ENCODE measurements at regions not wholly inside any gene's neighbourhood (a gene's known extent, or its start where the extent isn't known, plus 50 kb on each side); places are given as distances from the start of the nearest gene placed in this dataset.
A peak's percentile ranks its signal among the peaks of the same experiment; 100 is the strongest.

GRCh38 chr10:4639960-4640359, 186.0 kb upstream of the AKR1E2 start:
- WGBS, 5 donors = 63 to 87% (median 68%) methylated on average over 2 of the region's 2 CpGs
- Histone ChIP-seq H3K36me3 (no peaks in the 10 kb centered on the region), H3K4me1 (no peaks in the 10 kb centered on the region), H3K9me3 (no peaks in the 10 kb centered on the region), H3K27me3 (replicated peaks in 1 of 7) (no peaks in the 10 kb centered on the region), H3K4me3 (no peak overlapping the region), H3K27ac (no peak overlapping the region)
- intact Hi-C loops (cut with DNase I; ENCODE audit: low total_unique reads) = no loop called here
- no peak for TF ChIP-seq POLR2AphosphoS5 (IDR thresholded peaks at IDR 0.05)
- no peak for TF ChIP-seq POLR2A (IDR thresholded peaks at IDR 0.05)
- TF ChIP-seq CTCF (IDR thresholded peaks at IDR 0.05 in 8 of 11, conservative IDR thresholded peaks at IDR 0.05 in 3 of 11) = no peak
- no peak for DNase-seq

- H3K4me1 ChIP-seq = no peaks in the 10 kb centered on the region
- intact Hi-C loops (cut with DNase I; ENCODE audit: low total_unique reads) = no loop called here
- H3K4me3 ChIP-seq = no peak overlapping the region
- no peak for TF ChIP-seq POLR2AphosphoS5 (IDR thresholded peaks at IDR 0.05)
- no peak for TF ChIP-seq CTCF (IDR thresholded peaks at IDR 0.05 in 8 of 11, conservative IDR thresholded peaks at IDR 0.05 in 3 of 11)
- TF ChIP-seq POLR2A (IDR thresholded peaks at IDR 0.05) = no peak
- H3K9me3 ChIP-seq = no peaks in the 10 kb centered on the region
- DNase-seq = peak; percentile 51
- H3K27ac ChIP-seq = no peak overlapping the region
- H3K27me3 ChIP-seq (replicated peaks in 1 of 7) = no peaks in the 10 kb centered on the region
- H3K36me3 ChIP-seq = no peaks in the 10 kb centered on the region
- WGBS, 5 donors = 72 to 89% (median 79%) methylated on average over 3 of the region's 3 CpGs
These were observed 187.9 kb upstream of the AKR1E2 start for GRCh38 chr10:4638099-4638498.

- Histone ChIP-seq H3K27ac (no peak overlapping the region), H3K27me3 (replicated peaks in 1 of 7) (no peaks in the 10 kb centered on the region), H3K4me3 (no peak overlapping the region), H3K9me3 (no peaks in the 10 kb centered on the region), H3K36me3 (no peaks in the 10 kb centered on the region), H3K4me1 (no peaks in the 10 kb centered on the region)
- intact Hi-C loops (cut with DNase I; ENCODE audit: low total_unique reads) = no loop called here
- TF ChIP-seq CTCF (IDR thresholded peaks at IDR 0.05 in 8 of 11, conservative IDR thresholded peaks at IDR 0.05 in 3 of 11) (no peak), POLR2A (IDR thresholded peaks at IDR 0.05) (no peak), POLR2AphosphoS5 (IDR thresholded peaks at IDR 0.05) (no peak)
- WGBS, 5 donors = 77 to 93% (median 88%) methylated on average over 2 of the region's 2 CpGs
- no peak for DNase-seq
These were observed 188.3 kb upstream of the AKR1E2 start for GRCh38 chr10:4637657-4638056.

- 62 to 76% (median 70%) methylated on average over 2 of the region's 2 CpGs for WGBS, 5 donors
These were observed 190.1 kb upstream of the AKR1E2 start for GRCh38 chr10:4635883-4636282.

More at GRCh38 chr10:4635883-4636282, 190.1 kb upstream of the AKR1E2 start:
- Histone ChIP-seq H3K4me1 (no peaks in the 10 kb centered on the region), H3K36me3 (no peaks in the 10 kb centered on the region), H3K27ac (no peak overlapping the region), H3K4me3 (no peak overlapping the region), H3K27me3 (replicated peaks in 1 of 7) (no peaks in the 10 kb centered on the region), H3K9me3 (no peaks in the 10 kb centered on the region)
- intact Hi-C loops (cut with DNase I; ENCODE audit: low total_unique reads) = no loop called here
- no peak for TF ChIP-seq POLR2AphosphoS5 (IDR thresholded peaks at IDR 0.05)
- TF ChIP-seq CTCF (IDR thresholded peaks at IDR 0.05 in 8 of 11, conservative IDR thresholded peaks at IDR 0.05 in 3 of 11) = no peak
- TF ChIP-seq POLR2A (IDR thresholded peaks at IDR 0.05) = no peak
- no peak for DNase-seq
